HG03108 (cell line): ENCODE measurements at regions not wholly inside any gene's neighbourhood (a gene's known extent, or its start where the extent isn't known, plus 50 kb on each side); places are given as distances from the start of the nearest gene placed in this dataset.

Experiments
- ATAC-seq: cut with Tn5 transposase; IDR thresholded peaks from one replicate; pipeline ENCODE4 v1.9.1; 2021; ENCODE audit warnings: moderate library complexity; ENCODE audit not compliant: unreplicated experiment

DNA sequence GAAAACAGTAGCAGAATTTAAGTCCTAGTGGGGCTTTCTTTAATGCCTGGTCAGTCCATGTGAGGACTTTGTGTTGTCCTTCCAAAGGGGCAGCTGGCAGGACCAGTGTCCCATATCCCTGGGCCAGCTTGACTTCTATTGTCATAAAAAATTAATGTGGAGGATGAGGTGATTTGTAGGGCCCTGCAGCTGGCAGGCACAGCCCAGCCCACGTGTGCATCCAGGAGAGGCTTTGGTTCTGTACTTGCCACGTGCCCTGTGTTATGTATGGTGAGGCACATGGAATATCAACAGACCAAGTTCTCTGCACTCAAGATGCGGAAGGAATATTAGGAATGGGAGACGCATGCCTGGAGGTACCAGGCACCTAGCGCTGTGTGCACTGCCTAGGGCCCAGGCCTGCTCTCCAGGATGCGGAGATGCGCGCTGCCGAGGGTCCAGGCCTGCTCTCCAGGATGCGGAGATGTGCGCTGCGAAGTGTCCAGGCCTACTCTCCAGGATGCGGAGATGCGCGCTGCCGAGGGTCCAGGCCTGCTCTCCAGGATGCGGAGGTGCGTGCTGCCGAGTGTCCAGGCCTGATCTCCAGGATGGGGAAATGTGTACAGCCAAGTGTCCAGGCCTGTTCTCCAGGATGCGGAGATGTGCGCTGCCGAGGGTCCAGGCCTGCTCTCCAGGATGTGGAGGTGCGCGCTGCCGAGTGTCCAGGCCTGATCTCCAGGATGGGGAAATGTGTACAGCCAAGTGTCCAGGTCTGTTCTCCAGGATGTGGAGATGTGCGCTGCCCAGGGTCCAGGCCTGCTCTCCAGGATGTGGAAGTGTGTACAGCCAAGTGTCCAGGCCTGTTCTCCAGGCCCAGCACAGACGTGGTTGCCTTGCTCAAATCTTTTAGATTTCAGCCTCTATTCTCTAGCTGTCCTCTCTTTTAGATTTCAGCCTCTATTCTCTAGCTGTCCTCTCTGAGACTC, 183.3 kb upstream of the ROPN1 start:
- no peak for ATAC-seq

DNA sequence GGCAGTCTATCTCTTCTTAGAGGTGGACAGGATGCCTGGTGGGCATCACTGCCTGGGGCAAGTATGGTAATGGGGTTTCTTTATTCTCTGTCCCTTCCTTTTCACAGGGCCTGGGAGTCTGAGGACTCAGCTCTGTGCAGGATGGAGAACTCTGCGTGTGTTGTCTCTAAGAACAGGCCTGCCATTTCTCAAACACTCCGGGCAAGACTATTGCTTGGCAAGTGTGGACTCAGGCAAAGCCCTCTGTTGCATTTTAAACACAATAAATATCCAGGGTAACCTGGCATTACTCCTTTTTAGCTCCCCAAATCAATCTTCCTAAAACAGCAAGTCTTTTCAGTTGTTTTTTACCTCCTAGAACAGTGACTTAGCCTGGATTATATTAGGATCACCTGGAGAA, 185.1 kb upstream of the ROPN1 start:
- ATAC-seq: no peak

GRCh38 chr3:124178531-124178930, 186.6 kb upstream of the ROPN1 start:
- no peak for ATAC-seq

GRCh38 chr3:124200407-124200806, 208.5 kb upstream of the ROPN1 start:
- ATAC-seq: no peak

- no peak for ATAC-seq
These were observed 209.3 kb upstream of the ROPN1 start for GRCh38 chr3:124201226-124201625.

DNA sequence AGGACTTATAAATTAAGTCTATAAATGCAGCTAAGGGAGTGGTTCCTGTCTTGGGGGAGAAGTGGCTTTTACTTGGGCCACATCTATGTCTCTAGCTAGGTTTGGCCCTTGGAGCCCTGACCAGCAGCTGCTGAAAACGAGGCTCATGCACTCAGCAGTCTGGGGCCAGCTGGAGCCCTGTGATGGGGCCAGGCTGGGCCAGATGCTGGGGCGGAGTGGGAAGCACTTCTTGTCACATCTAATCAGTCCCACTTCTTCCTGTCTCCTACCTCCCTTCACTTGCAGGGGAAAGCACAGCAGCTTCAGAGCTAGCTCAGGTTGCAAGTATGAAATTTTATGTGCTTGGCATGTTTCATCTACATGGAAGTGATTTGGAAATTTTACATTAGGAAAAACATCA, 209.9 kb upstream of the ROPN1 start:
- ATAC-seq: no peak

GRCh38 chr3:124202754-124203153, 210.8 kb upstream of the ROPN1 start:
- no peak for ATAC-seq

- no peak for ATAC-seq
These were observed 211.4 kb upstream of the ROPN1 start for GRCh38 chr3:124203292-124203691.

DNA sequence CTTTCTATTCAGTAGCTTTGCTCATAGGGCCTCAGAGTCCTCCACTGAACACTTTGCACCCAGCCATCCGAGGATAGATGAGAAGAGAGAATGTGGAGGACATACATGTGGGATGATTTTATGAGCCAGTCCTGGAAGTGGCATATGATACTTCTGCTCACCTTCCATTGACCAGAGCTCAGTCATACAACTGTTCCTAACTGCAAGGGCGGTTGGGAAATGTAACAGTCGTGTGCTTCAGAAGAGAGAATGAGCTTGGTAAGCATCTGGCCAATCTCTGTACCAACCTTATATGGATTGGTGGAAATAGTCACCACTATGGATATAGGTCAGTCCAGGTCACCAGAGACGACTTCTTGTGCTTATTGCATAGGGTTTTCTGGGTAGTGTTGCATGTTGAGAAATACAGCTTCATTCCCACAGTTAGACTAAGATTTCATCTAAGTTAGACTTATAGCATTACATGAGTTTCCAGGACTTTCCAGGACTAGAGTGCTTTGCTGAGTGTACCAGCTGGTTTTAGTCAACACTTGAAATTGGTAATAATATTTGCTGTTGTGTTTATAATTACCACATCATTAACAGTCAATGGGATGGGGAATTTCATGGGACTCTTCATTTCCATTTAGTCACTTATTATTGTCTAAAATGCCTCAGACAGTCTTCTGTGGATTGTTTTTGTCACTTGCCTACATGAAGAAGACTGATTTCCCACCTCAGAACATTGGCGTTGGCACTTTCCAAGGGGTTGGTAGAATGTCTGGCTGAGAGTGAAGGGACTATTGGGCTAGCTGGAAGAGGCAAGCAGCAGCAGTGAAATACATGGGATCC, 214.5 kb upstream of the ROPN1 start:
- no peak for ATAC-seq

GRCh38 chr3:124207077-124207476, 215.2 kb upstream of the ROPN1 start:
- no peak for ATAC-seq

- peak; percentile 89 for ATAC-seq
These were observed 216.1 kb upstream of the ROPN1 start for GRCh38 chr3:124207873-124208485.

- no peak for ATAC-seq
These were observed 217.5 kb upstream of the ROPN1 start for GRCh38 chr3:124209426-124209825.

GRCh38 chr3:124210899-124211298, 219.0 kb upstream of the ROPN1 start:
- ATAC-seq: no peak

DNA sequence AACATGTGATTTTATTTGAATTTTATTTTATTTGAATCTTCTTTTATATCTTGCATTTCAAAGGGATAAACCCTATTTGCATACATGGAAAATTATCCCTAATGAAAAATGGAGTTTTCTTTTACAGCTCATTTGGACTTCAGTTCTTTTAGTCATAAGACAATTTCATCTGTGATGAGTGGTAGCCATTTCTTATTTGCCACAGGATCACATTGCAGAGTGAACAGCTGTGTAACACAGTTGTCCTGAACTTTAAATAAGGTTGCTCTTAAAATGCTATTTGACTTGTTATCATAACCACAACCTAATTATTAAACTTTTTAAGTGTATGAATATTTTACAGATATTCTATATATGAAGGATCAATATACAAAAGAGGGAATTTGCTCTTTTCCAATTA, 221.7 kb upstream of the ROPN1 start:
- ATAC-seq: no peak

DNA sequence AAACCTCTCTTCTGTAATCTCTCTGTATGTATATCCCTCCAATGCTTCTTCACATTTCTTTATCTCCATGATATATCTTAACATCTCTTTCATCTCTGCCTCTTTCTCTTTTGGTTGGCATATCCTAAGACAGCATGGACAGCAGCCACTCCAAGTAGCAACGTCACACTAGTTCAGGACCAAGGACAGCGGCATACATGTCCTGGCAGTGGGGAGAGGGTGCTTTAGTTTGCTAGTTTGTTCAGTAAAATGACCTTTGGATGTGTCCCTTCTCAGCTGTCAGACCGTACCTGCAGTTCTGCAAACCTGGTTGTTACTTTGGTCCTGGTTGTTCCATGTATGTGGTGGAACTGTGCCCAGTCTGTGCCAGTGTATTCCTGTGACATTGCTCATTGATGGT, 225.6 kb upstream of the ROPN1 start:
- no peak for ATAC-seq

DNA sequence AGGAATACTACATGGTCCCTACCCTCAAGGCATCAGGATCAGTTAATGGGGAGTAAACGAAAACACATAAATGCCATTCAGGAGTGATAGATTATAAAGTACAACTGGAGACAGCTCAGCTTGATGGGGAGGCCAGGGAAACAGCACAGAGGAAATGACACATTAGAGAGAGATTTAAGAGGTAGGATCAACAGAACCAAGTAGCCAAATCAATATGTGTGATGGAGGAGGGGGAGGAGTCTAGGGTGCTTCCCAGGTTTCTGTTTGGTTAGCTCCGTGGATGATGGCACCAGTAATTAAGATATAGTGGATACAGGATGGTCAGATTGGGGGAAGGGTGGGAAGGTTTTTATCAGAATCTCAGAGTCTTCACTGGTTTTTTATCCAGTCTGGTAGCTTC, 229.5 kb upstream of the ROPN1 start:
- no peak for ATAC-seq

GRCh38 chr3:124223853-124224252, 231.9 kb upstream of the ROPN1 start:
- ATAC-seq: no peak

DNA sequence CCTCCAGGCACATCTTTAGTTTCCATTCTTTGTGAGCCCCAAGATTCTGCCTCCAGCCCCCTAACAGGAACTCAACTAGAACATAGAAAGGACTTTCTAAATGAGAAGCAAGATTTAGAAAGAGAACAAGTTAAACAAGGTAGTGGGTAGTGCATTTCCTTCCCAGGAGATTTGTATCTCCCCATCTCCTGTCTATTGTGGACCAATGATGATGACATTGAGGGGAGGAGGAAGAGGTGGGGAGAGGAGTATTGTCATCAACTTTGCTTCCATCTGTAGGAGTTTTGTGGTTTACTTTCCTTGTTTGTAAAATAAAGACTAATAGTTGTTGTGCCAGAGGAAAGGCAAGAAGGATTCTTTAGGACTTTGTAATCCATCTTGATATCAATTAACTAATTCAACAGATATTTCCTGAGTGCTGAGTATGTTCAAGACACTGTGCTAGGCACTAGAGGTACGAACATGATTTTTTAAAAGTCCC, 235.3 kb upstream of the ROPN1 start:
- no peak for ATAC-seq

- ATAC-seq: no peak
These were observed 237.5 kb upstream of the ROPN1 start for GRCh38 chr3:124229420-124229819.

GRCh38 chr3:124229836-124230235, 237.9 kb upstream of the ROPN1 start:
- no peak for ATAC-seq

DNA sequence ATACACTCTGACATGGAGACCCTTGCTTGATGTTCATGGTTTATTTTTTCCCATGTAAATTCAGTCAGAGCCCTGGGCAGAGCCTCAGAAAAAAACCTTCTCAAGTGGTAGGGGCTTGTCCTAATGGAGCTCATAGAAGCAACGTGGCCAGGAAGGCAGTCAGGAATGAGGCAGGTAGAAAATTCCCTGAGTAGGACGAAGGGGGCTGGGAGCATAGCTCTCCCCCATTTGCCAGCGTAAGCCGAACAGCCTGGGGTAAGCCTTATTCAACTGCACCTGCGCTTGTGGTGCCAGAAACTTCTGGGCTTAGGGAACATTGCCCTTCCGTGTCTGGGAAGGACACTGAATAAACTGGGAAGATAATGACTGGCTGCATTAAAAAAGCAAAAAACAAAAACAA, 238.5 kb upstream of the ROPN1 start:
- no peak for ATAC-seq
